ENCODE measurements at regions not wholly inside any gene's neighbourhood (a gene's known extent, or its start where the extent isn't known, plus 50 kb on each side); places are given as distances from the start of the nearest gene placed in this dataset.

DNA sequence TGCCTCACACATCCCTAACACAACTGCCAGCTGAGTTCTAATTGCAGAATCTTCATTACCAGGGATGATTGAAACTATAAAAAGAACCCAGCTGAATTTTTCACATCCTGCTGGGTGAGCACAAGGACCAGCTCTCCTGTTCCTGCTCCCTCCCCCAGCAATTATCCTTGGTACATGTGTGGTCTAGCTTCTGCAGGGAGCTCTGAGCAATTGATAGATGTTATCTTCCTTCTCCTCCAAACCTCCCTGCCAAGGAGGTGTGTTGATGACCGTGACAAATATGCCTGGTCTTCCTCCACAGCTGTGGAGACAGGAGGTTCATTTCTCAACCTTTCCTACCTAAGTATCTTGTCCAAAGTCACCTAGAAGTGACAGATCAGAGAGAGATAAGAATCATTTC is 65.3 kb upstream of the MAN1A2 start:
- H3K18ac ChIP-seq (ENCODE audit: extremely low read depth, low read length): no peak overlapping the region
- H3K14ac ChIP-seq (ENCODE audit: insufficient read length): no peak overlapping the region
- ChIA-PET CTCF (ENCODE audit: partially characterized antibody) (interaction anchor here (1.2 kb wide), 1 partner anchor 17 kb away, joined by 5 read pairs; no protein-coding TSS in a partner anchor), POLR2A (ENCODE audit: partially characterized antibody) (no interaction called here)
- FAIRE-seq: no peak
- no peak overlapping the region for H3K27ac ChIP-seq (ENCODE audit: low read depth, low read length)
- H2BK120ac ChIP-seq (replicated peaks; ENCODE audit: low read depth, low read length): no peak overlapping the region
- H3K36me3 ChIP-seq (ENCODE audit: control insufficient read depth in 2 of 4, insufficient read depth in 4 of 4, low read length in 3 of 4): no peaks in the 10 kb centered on the region
- TF ChIP-seq SP1 (IDR thresholded peaks at IDR 0.05; ENCODE audit: low read depth, low read length) (no peak), EGR1 (IDR thresholded peaks at IDR 0.05; ENCODE audit: borderline replicate concordance, low read depth, low read length) (no peak), EZH2 (IDR thresholded peaks at IDR 0.05; ENCODE audit: low read depth, low read length, severe bottlenecking) (no peak), HDAC2 (IDR thresholded peaks at IDR 0.05; ENCODE audit: borderline replicate concordance in 1 of 2, low read depth in 2 of 2, low read length in 2 of 2) (no peak), MAFK (IDR thresholded peaks at IDR 0.05; ENCODE audit: low read depth, low read length) (no peak), TBP (IDR thresholded peaks at IDR 0.05; ENCODE audit: low read depth, low read length) (no peak), JUN (IDR thresholded peaks at IDR 0.05; ENCODE audit: low read depth, low read length) (no peak), SAP30 (IDR thresholded peaks at IDR 0.05; ENCODE audit: insufficient read depth, insufficient replicate concordance, low read length) (no peak)
- no peaks in the 10 kb centered on the region for H3K79me1 ChIP-seq (ENCODE audit: low read depth, low read length)
- no peak for DNase-seq (ENCODE audit: low read depth in 1 of 2, low spot score in 2 of 2)
- H2BK12ac ChIP-seq (ENCODE audit: low read depth, low read length): no peak overlapping the region
- H3K4me1 ChIP-seq (replicated peaks in 1 of 4; ENCODE audit: control insufficient read depth in 3 of 4, insufficient read depth in 4 of 4, low read length in 3 of 4): peaks cover 0 to 2% (median 0%) of the 10 kb centered on the region in 4 experiments; a peak in 1 of 7 replicates
- no peak overlapping the region for H2BK15ac ChIP-seq (ENCODE audit: low read length)
- no peak overlapping the region for H4K8ac ChIP-seq (ENCODE audit: extremely low read depth, insufficient read depth, low read length)
- H2BK20ac ChIP-seq (ENCODE audit: low read length): no peak overlapping the region
- no peaks in the 10 kb centered on the region; a peak in 1 of 4 replicates for H3K9me3 ChIP-seq (ENCODE audit: insufficient read depth in 2 of 2, low read depth in 1 of 2, low read length in 1 of 2)
- H3K4me2 ChIP-seq (ENCODE audit: insufficient read depth in 1 of 2, low read depth in 2 of 2, low read length in 2 of 2): no peak overlapping the region
- no peaks in the 10 kb centered on the region; the same call in 1 of the 2 replicates for H3K23me2 ChIP-seq (ENCODE audit: low read depth, low read length)
- H2AK5ac ChIP-seq (ENCODE audit: low read depth, low read length): no peak overlapping the region
- no peak overlapping the region for H3K56ac ChIP-seq (replicated peaks; ENCODE audit: insufficient read length, low read depth, low read length)
- H3K23ac ChIP-seq (ENCODE audit: insufficient read length): no peak overlapping the region
- no peaks in the 10 kb centered on the region for H3K27me3 ChIP-seq (replicated peaks in 1 of 4; ENCODE audit: control insufficient read depth in 3 of 4, extremely low read depth in 1 of 4, insufficient read depth in 3 of 4, low read length in 3 of 4)
- H3K79me2 ChIP-seq (ENCODE audit: control insufficient read depth in 1 of 2, insufficient read depth in 2 of 2, low read length in 2 of 2): no peaks in the 10 kb centered on the region
- H3K4ac ChIP-seq (replicated peaks; ENCODE audit: insufficient read length, low read depth, low read length): no peak overlapping the region
- no peaks in the 10 kb centered on the region for H4K20me1 ChIP-seq (replicated peaks in 1 of 2; ENCODE audit: control insufficient read depth in 1 of 2, insufficient read depth in 2 of 2, low read length in 2 of 2)
- H4K91ac ChIP-seq (replicated peaks; ENCODE audit: insufficient read length, low read length): no peak overlapping the region
- H2BK5ac ChIP-seq (ENCODE audit: low read depth, low read length): no peak overlapping the region
- no peak overlapping the region for H4K5ac ChIP-seq (ENCODE audit: insufficient read length, low read depth, low read length)
- 78% methylated on average over 1 of the region's 1 CpG; no CpG with 5 or more reads in 1 of the 2 experiments for WGBS, 2 experiments (ENCODE audit: extremely low coverage in 1 of 2, insufficient coverage in 1 of 2, insufficient read length in 1 of 2, insufficient replicate concordance in 2 of 2, low coverage in 1 of 2, low lambda C conversion rate in 2 of 2, missing lambda C conversion rate in 1 of 2)
- no peak overlapping the region for H2AFZ ChIP-seq (ENCODE audit: low read length)
- no peak overlapping the region for H3K9ac ChIP-seq (replicated peaks in 1 of 4; ENCODE audit: extremely low read depth in 1 of 4, low read depth in 3 of 4, low read length in 3 of 4)
- H3K4me3 ChIP-seq (ENCODE audit: extremely low read depth in 1 of 4, insufficient read depth in 2 of 4, low read depth in 3 of 4, low read length in 4 of 4): no peak overlapping the region
